ENCODE measurements at regions not wholly inside any gene's neighbourhood (a gene's known extent, or its start where the extent isn't known, plus 50 kb on each side); places are given as distances from the start of the nearest gene placed in this dataset.

DNA sequence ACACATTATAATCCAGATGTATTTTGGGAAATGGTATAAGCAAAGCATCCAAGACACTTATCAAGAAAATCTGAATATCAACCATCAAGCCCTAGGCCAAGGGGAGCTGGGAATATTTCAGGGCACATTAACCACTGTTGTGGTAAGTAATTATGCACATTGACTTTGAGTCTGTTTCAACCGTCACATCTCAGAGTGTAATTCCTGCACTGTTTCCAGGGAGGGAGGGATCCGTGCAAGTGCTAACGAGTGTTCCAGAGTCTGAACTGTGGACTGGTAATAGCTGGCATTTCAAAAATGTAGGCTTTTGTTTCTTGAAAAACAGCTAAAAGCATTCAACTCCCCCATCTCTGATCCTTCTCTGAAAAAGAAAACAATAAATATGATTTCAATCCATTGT, 681.6 kb downstream of the BCL11A start:
- Histone ChIP-seq H3K4me3 (ENCODE audit: low read depth, low read length, poor library complexity, severe bottlenecking) (no peak overlapping the region), H3K27me3 (ENCODE audit: insufficient read depth, low read length) (0 out of 2 replicates have a peak, but pooled peaks cover 2% of the 10 kb centered on the region)

DNA sequence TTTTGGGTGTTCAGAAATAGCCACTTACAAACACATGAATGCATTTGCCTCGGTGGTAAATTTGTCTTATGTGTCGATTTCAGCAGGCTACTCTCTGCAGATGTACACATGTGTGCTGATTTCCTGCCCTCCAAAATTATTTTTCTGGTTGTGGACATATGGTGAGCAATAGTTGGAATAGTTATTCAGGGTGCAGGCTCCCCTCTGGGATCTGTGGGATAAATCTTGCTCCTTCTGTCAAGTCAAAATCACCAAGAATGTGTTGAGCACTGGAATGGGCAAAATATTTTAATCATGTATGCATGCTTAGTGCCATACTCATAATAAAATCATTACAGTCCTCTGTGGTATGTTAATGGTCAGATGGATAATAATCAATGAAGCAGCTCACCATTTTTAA, 684.5 kb downstream of the BCL11A start:
- no peaks in the 10 kb centered on the region for H3K9me3 ChIP-seq (ENCODE audit: low read length)
- H3K27me3 ChIP-seq (ENCODE audit: insufficient read depth, low read length) = no peaks in the 10 kb centered on the region
- no peaks in the 10 kb centered on the region for H3F3A ChIP-seq (ENCODE audit: insufficient read depth, low read length)
- no peaks in the 10 kb centered on the region for H3K4me1 ChIP-seq (ENCODE audit: insufficient read depth, low read length, severe bottlenecking)
- no peak overlapping the region for H3K4me3 ChIP-seq (ENCODE audit: low read depth, low read length, poor library complexity, severe bottlenecking)
- H3K4me2 ChIP-seq (ENCODE audit: low read length) = no peak overlapping the region
- no peaks in the 10 kb centered on the region for H3K79me2 ChIP-seq (ENCODE audit: insufficient read depth, low read length)
- TF ChIP-seq, protein P1, sequence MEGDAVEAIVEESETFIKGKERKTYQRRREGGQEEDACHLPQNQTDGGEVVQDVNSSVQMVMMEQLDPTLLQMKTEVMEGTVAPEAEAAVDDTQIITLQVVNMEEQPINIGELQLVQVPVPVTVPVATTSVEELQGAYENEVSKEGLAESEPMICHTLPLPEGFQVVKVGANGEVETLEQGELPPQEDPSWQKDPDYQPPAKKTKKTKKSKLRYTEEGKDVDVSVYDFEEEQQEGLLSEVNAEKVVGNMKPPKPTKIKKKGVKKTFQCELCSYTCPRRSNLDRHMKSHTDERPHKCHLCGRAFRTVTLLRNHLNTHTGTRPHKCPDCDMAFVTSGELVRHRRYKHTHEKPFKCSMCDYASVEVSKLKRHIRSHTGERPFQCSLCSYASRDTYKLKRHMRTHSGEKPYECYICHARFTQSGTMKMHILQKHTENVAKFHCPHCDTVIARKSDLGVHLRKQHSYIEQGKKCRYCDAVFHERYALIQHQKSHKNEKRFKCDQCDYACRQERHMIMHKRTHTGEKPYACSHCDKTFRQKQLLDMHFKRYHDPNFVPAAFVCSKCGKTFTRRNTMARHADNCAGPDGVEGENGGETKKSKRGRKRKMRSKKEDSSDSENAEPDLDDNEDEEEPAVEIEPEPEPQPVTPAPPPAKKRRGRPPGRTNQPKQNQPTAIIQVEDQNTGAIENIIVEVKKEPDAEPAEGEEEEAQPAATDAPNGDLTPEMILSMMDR (IDR thresholded peaks at IDR 0.05; ENCODE audit: low read length) = no peak
- TF ChIP-seq EZH2 (IDR thresholded peaks at IDR 0.05; ENCODE audit: borderline replicate concordance, low read length) = no peak
- H3K27ac ChIP-seq (ENCODE audit: low read depth, low read length, poor library complexity, severe bottlenecking) = no peak overlapping the region
- no peaks in the 10 kb centered on the region for H4K20me1 ChIP-seq (ENCODE audit: insufficient read depth, low read length)
- no peak overlapping the region for H2AFZ ChIP-seq (ENCODE audit: low read length)
- H3K36me3 ChIP-seq (ENCODE audit: insufficient read depth, low read length) = no peaks in the 10 kb centered on the region
- no peaks in the 10 kb centered on the region for H3K9me2 ChIP-seq (ENCODE audit: low read depth, low read length)
- H3K9ac ChIP-seq (ENCODE audit: low read length) = no peak overlapping the region

More for the DNA sequence above, 681.6 kb downstream of the BCL11A start:
- Histone ChIP-seq H3K9me3 (ENCODE audit: low read length) (no peaks in the 10 kb centered on the region), H3F3A (ENCODE audit: insufficient read depth, low read length) (no peaks in the 10 kb centered on the region), H4K20me1 (ENCODE audit: insufficient read depth, low read length) (no peaks in the 10 kb centered on the region), H3K4me2 (ENCODE audit: low read length) (no peak overlapping the region), H3K79me2 (ENCODE audit: insufficient read depth, low read length) (no peaks in the 10 kb centered on the region), H3K9ac (ENCODE audit: low read length) (no peak overlapping the region), H2AFZ (ENCODE audit: low read length) (no peak overlapping the region), H3K36me3 (ENCODE audit: insufficient read depth, low read length) (no peaks in the 10 kb centered on the region), H3K4me1 (ENCODE audit: insufficient read depth, low read length, severe bottlenecking) (no peaks in the 10 kb centered on the region), H3K9me2 (ENCODE audit: low read depth, low read length) (no peaks in the 10 kb centered on the region), H3K27ac (ENCODE audit: low read depth, low read length, poor library complexity, severe bottlenecking) (no peak overlapping the region)
- TF ChIP-seq, protein P1 (IDR thresholded peaks at IDR 0.05; ENCODE audit: low read length) = no peak

DNA sequence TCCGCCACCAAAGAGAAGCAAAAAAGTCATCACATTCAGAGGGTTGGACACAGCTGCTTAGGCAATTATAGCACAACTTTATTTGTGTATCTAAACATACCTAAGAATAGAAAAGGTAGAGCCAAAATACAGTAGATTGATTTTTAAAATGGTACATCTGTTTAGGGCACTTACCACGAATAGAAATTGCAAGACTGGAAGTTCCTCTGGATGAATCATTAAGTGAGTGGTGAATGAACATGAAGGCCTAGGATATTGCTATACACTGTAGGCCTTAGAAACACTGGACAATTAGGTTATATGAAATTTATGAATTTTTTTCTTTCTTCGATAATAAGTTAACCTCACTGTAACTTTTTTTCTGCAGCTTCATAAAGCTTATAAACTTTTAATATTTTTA, 687.0 kb downstream of the BCL11A start:
- Histone ChIP-seq H3K4me2 (ENCODE audit: low read length) (no peak overlapping the region), H3K27ac (ENCODE audit: low read depth, low read length, poor library complexity, severe bottlenecking) (no peak overlapping the region), H3K4me3 (ENCODE audit: low read depth, low read length, poor library complexity, severe bottlenecking) (no peak overlapping the region), H3F3A (ENCODE audit: insufficient read depth, low read length) (no peaks in the 10 kb centered on the region), H3K9me2 (ENCODE audit: low read depth, low read length) (no peaks in the 10 kb centered on the region), H3K9ac (ENCODE audit: low read length) (no peak overlapping the region), H3K4me1 (ENCODE audit: insufficient read depth, low read length, severe bottlenecking) (no peaks in the 10 kb centered on the region), H4K20me1 (ENCODE audit: insufficient read depth, low read length) (no peaks in the 10 kb centered on the region), H3K9me3 (ENCODE audit: low read length) (no peaks in the 10 kb centered on the region), H3K36me3 (ENCODE audit: insufficient read depth, low read length) (no peaks in the 10 kb centered on the region), H2AFZ (ENCODE audit: low read length) (no peak overlapping the region), H3K27me3 (ENCODE audit: insufficient read depth, low read length) (no peaks in the 10 kb centered on the region), H3K79me2 (ENCODE audit: insufficient read depth, low read length) (no peaks in the 10 kb centered on the region)
- TF ChIP-seq EZH2 (IDR thresholded peaks at IDR 0.05; ENCODE audit: borderline replicate concordance, low read length) = no peak
- TF ChIP-seq, protein P1 (IDR thresholded peaks at IDR 0.05; ENCODE audit: low read length) = no peak

Measured in OCI-LY1 (cell line).